GM23338 (cell line): ENCODE measurements at regions not wholly inside any gene's neighbourhood (a gene's known extent, or its start where the extent isn't known, plus 50 kb on each side); places are given as distances from the start of the nearest gene placed in this dataset.

ENCODE experiments used
- ATAC-seq: fragments of 200-7000 bp; cut with Tn5 transposase; 3 replicates; pipeline ENCODE4 v1.9.1; 2020
- DNase-seq: peaks from one replicate; pipeline ENCODE4 v3.0.0-alpha.2; 2015; ENCODE audit warnings: low spot score
- H2AFZ ChIP-seq: fragments of 200-600 bp; sonication (generic); 2 replicates; pipeline ENCODE4 v1.8.0; 2016; ENCODE audit warnings: antibody characterized with exemption, mild to moderate bottlenecking, moderate library complexity
- H3F3A ChIP-seq: fragments of 200-600 bp; sonication (generic); replicated peaks from 2 replicates; pipeline ENCODE4 v1.8.0; 2017; ENCODE audit warnings: antibody characterized with exemption, mixed run types, low read depth
- H3K27ac ChIP-seq: fragments of 200-600 bp; sonication (generic); 2 replicates; pipeline ENCODE4 v1.6.1; 2016; ENCODE audit warnings: low read depth
- H3K27me3 ChIP-seq: fragments of 200-600 bp; sonication (generic); 2 replicates; pipeline ENCODE4 v1.8.0; 2016; ENCODE audit warnings: mild to moderate bottlenecking, mixed run types, moderate library complexity; ENCODE audit not compliant: insufficient read depth
- H3K36me3 ChIP-seq: fragments of 200-600 bp; sonication (generic); 2 replicates; pipeline ENCODE4 v1.8.0; 2016; ENCODE audit warnings: mild to moderate bottlenecking; ENCODE audit not compliant: insufficient read depth
- H3K4me1 ChIP-seq: fragments of 200-600 bp; sonication (generic); 2 replicates; pipeline ENCODE4 v1.8.0; 2016; ENCODE audit warnings: mild to moderate bottlenecking, moderate library complexity; ENCODE audit not compliant: insufficient read depth
- H3K4me2 ChIP-seq: fragments of 200-600 bp; sonication (generic); 2 replicates; pipeline ENCODE4 v1.7.1; 2017; ENCODE audit warnings: mixed run types
- H3K4me3 ChIP-seq: fragments of 200-600 bp; sonication (generic); 2 replicates; pipeline ENCODE4 v1.6.1; 2016; ENCODE audit warnings: mixed run types
- H3K79me2 ChIP-seq: fragments of 200-600 bp; sonication (generic); replicated peaks from 2 replicates; pipeline ENCODE4 v1.8.0; 2017; ENCODE audit warnings: mild to moderate bottlenecking; ENCODE audit not compliant: insufficient read depth
- H3K9me2 ChIP-seq: fragments of 200-600 bp; sonication (generic); 2 replicates; pipeline ENCODE4 v1.8.0; 2017; ENCODE audit not compliant: insufficient read depth
- H4K20me1 ChIP-seq: fragments of 200-600 bp; sonication (generic); replicated peaks from 2 replicates; pipeline ENCODE4 v1.8.0; 2017; ENCODE audit warnings: mild to moderate bottlenecking; ENCODE audit not compliant: insufficient read depth
- H3K27ac Mint-ChIP-seq: 2 replicates; pipeline ENCODE4 v1.8.0; 2020; ENCODE audit warnings: inconsistent platforms, mild to moderate bottlenecking, moderate library complexity, mixed read lengths
- H3K27me3 Mint-ChIP-seq: 3 replicates; pipeline ENCODE4 v1.8.0; 2022; ENCODE audit warnings: low read depth, mild to moderate bottlenecking, moderate library complexity, mixed read lengths, inconsistent platforms; ENCODE audit not compliant: insufficient read depth, poor library complexity
- H3K36me3 Mint-ChIP-seq: 3 replicates; pipeline ENCODE4 v1.8.0; 2021; ENCODE audit warnings: low read depth, mild to moderate bottlenecking, inconsistent platforms, moderate library complexity, mixed read lengths
- H3K4me1 Mint-ChIP-seq: 3 replicates; pipeline ENCODE4 v1.8.0; 2020; ENCODE audit warnings: mild to moderate bottlenecking, inconsistent platforms, mixed read lengths
- H3K4me3 Mint-ChIP-seq: 3 replicates; pipeline ENCODE4 v1.8.0; 2021; ENCODE audit warnings: moderate library complexity, mild to moderate bottlenecking, inconsistent platforms, mixed read lengths
- H3K9me3 Mint-ChIP-seq: 3 replicates; pipeline ENCODE4 v1.8.0; 2020; ENCODE audit warnings: moderate library complexity, mild to moderate bottlenecking, inconsistent platforms, mixed read lengths
- CREB1 ChIP-seq: fragments of 250-450 bp; sonication (Bioruptor Pico); IDR thresholded peaks from 2 replicates; pipeline ENCODE4 v1.5.0; 2020; ENCODE audit warnings: low read depth, mild to moderate bottlenecking, moderate library complexity
- CTCF ChIP-seq, 2 experiments: fragments of 200-600 bp in 1 of 2; sonication (generic) in 1 of 2; conservative IDR thresholded peaks; 2 replicates each; pipeline versions ENCODE4 v1.5.1 to v1.6.1; 2016 to 2017; ENCODE audit warnings: antibody characterized with exemption in 2 of 2, low read depth in 2 of 2, mild to moderate bottlenecking in 2 of 2, moderate library complexity in 1 of 2
- ETS1 ChIP-seq: IDR thresholded peaks from 2 replicates; pipeline ENCODE4 v1.6.1; 2016; ENCODE audit warnings: antibody characterized with exemption
- EZH2 ChIP-seq: fragments of 200-600 bp; sonication (generic); IDR thresholded peaks from one replicate; pipeline ENCODE4 v1.8.0; 2017; ENCODE audit warnings: antibody characterized with exemption, mild to moderate bottlenecking, low read depth; ENCODE audit not compliant: unreplicated experiment
- EZH2phosphoT487 ChIP-seq: fragments of 200-600 bp; sonication (generic); IDR thresholded peaks from one replicate; pipeline ENCODE4 v1.8.1; 2018; ENCODE audit warnings: antibody characterized with exemption; ENCODE audit not compliant: unreplicated experiment
- JUNB ChIP-seq: IDR thresholded peaks from one replicate; pipeline ENCODE4 v1.6.1; 2016; ENCODE audit warnings: antibody characterized with exemption; ENCODE audit not compliant: unreplicated experiment
- NANOG ChIP-seq: IDR thresholded peaks from 2 replicates; pipeline ENCODE4 v1.6.1; 2016; ENCODE audit warnings: antibody characterized with exemption, borderline replicate concordance
- POLR2AphosphoS5 ChIP-seq: IDR thresholded peaks from 2 replicates; pipeline ENCODE4 v1.6.1; 2016; ENCODE audit warnings: antibody characterized with exemption, low read depth
- REST ChIP-seq: IDR thresholded peaks from one replicate; pipeline ENCODE4 v1.6.1; 2018; ENCODE audit warnings: antibody characterized with exemption; ENCODE audit not compliant: unreplicated experiment
- STAT1 ChIP-seq: IDR thresholded peaks from one replicate; pipeline ENCODE4 v1.6.1; 2016; ENCODE audit warnings: antibody characterized with exemption; ENCODE audit not compliant: unreplicated experiment
- ZNF114 ChIP-seq: fragments of 250-450 bp; sonication (Bioruptor Pico); IDR thresholded peaks from 2 replicates; pipeline ENCODE4 v1.5.0; 2020; ENCODE audit warnings: mild to moderate bottlenecking, moderate library complexity
- ZNF331 ChIP-seq: fragments of 250-450 bp; sonication (Bioruptor Pico); IDR thresholded peaks from 2 replicates; pipeline ENCODE4 v1.5.0; 2020; ENCODE audit warnings: low read depth, mild to moderate bottlenecking, moderate library complexity
- ZNF462 ChIP-seq: fragments of 250-450 bp; sonication (Bioruptor Pico); IDR thresholded peaks from 2 replicates; pipeline ENCODE4 v1.5.0; 2020; ENCODE audit warnings: mild to moderate bottlenecking, moderate library complexity

- H3K36me3 ChIP-seq, result no peaks in the 10 kb centered on the region
- H3K4me1 ChIP-seq, result no peaks in the 10 kb centered on the region
- ATAC-seq, result no peak
- no peak for TF ChIP-seq NANOG
- TF ChIP-seq POLR2AphosphoS5, result no peak
- no peak for TF ChIP-seq CTCF (conservative IDR thresholded peaks at IDR 0.05; ENCODE audit: low read depth in 2 of 2)
- no peak for TF ChIP-seq EZH2
- TF ChIP-seq STAT1, result no peak
- no peak for TF ChIP-seq JUNB
- TF ChIP-seq ZNF114 (CRISPR knock-in tag), result no peak
- no peak for TF ChIP-seq EZH2phosphoT487
- TF ChIP-seq REST, result no peak
- TF ChIP-seq ETS1, result no peak
- TF ChIP-seq ZNF462 (CRISPR knock-in tag), result no peak
- no peak for TF ChIP-seq CREB1 (CRISPR knock-in tag)
- TF ChIP-seq ZNF331 (CRISPR knock-in tag), result no peak
- peaks cover 4% of the 10 kb centered on the region for H3K27me3 Mint-ChIP-seq
- no peaks in the 10 kb centered on the region for H3K79me2 ChIP-seq
- H3K9me3 Mint-ChIP-seq, result no peaks in the 10 kb centered on the region
- H3K4me2 ChIP-seq, result no peak overlapping the region
- H3K27ac ChIP-seq, result no peak overlapping the region
- no peak for DNase-seq
- no peak overlapping the region for H3K27ac Mint-ChIP-seq
- H3K36me3 Mint-ChIP-seq, result no peaks in the 10 kb centered on the region
- no peaks in the 10 kb centered on the region for H3K27me3 ChIP-seq
- peaks cover 13% of the 10 kb centered on the region; the same call in 1 of the 2 replicates for H3K9me2 ChIP-seq
- H3K4me3 Mint-ChIP-seq, result no peak overlapping the region
- no peaks in the 10 kb centered on the region for H3K4me1 Mint-ChIP-seq
- H2AFZ ChIP-seq, result no peak overlapping the region
- H3K4me3 ChIP-seq, result no peak overlapping the region
- H3F3A ChIP-seq, result no peaks in the 10 kb centered on the region
- no peaks in the 10 kb centered on the region for H4K20me1 ChIP-seq
These were observed 66.6 kb downstream of the TMEM17 start for GRCh38 chr2:62439425-62439824.
